HepG2 (cell line): ENCODE measurements at regions not wholly inside any gene's neighbourhood (a gene's known extent, or its start where the extent isn't known, plus 50 kb on each side); places are given as distances from the start of the nearest gene placed in this dataset.

ENCODE experiments used
- ATAC-seq: fragments of 200-7000 bp; cut with Tn5 transposase; 3 replicates; pipeline ENCODE4 v1.9.1; 2020; ENCODE audit warnings: mild to moderate bottlenecking, moderate library complexity
- BruUV-seq: library from RNA; stranded (reverse); fragments of 400-500 nt; replicated peaks from 2 replicates; lab custom pipeline; 2021; lab: Mats Ljungman, UMichigan
- CTCF ChIA-PET: fragments of 300-600 bp; formaldehyde crosslinking; extraction: SDS; loops from one replicate; lab custom pipeline; 2021; ENCODE audit warnings: low total read pairs, inconsistent platforms, low intra/inter-chr PET ratio; lab: Yijun Ruan, JAX
- POLR2A ChIA-PET: fragments of 350-600 bp; sonication (Branson Sonifier 250); formaldehyde crosslinking; loops from one replicate; lab custom pipeline; 2020; ENCODE audit warnings: antibody characterized with exemption, inconsistent platforms; lab: Yijun Ruan, JAX
- DNase-seq: peaks from one replicate; pipeline ENCODE4 v3.0.0-alpha.2; 2015; ENCODE audit warnings: low spot score
- FAIRE-seq: peaks from 3 replicates; lab custom pipeline; 2011; peaks lifted over from hg19 to GRCh38; lab: Jason Lieb, UNC
- H2AFZ ChIP-seq: one replicate; pipeline ENCODE4 v1.6.1; 2011; ENCODE audit warnings: low read length, inconsistent platforms
- H3K27ac ChIP-seq: fragments of 300-600 bp; 3 replicates; pipeline ENCODE4 v1.8.0; 2011; ENCODE audit warnings: mixed run types, mild to moderate bottlenecking, mixed read lengths, low read length, inconsistent platforms; ENCODE audit not compliant: insufficient read depth; ENCODE audit errors: extremely low read length
- H3K27me3 ChIP-seq, 2 experiments: fragments of 200-600 bp in 1 of 2; 2 replicates in 1 of 2; 3 replicates in 1 of 2; pipeline versions ENCODE4 v1.6.0 to v1.8.0; 2011; ENCODE audit warnings: low read length in 2 of 2, mild to moderate bottlenecking in 2 of 2, moderate library complexity in 2 of 2, inconsistent platforms in 1 of 2; ENCODE audit not compliant: insufficient read depth in 2 of 2, control insufficient read depth in 1 of 2
- H3K36me3 ChIP-seq, 2 experiments: fragments of 200-600 bp in 1 of 2; replicated peaks in 1 of 2; 2 replicates in 1 of 2; 3 replicates in 1 of 2; pipeline versions ENCODE4 v1.5.1 to v1.8.0; 2011; ENCODE audit warnings: low read length in 2 of 2, inconsistent platforms in 1 of 2; ENCODE audit not compliant: insufficient read depth in 2 of 2, control insufficient read depth in 1 of 2
- H3K4me1 ChIP-seq: 2 replicates; pipeline ENCODE4 v1.5.1; 2012; ENCODE audit warnings: low read length, inconsistent platforms; ENCODE audit not compliant: insufficient read depth
- H3K4me2 ChIP-seq: 2 replicates; pipeline ENCODE4 v1.6.0; 2011; ENCODE audit warnings: low read depth, low read length, inconsistent platforms
- H3K4me3 ChIP-seq, 3 experiments: fragments of 200-600 bp in 1 of 3; sonication (generic), shearing (Covaris generic) in 1 of 3; replicated peaks in 1 of 3; 2 replicates each; pipeline ENCODE4 v1.5.1; 2011 to 2016; ENCODE audit warnings: low read length in 3 of 3, inconsistent platforms in 2 of 3, low read depth in 2 of 3, mild to moderate bottlenecking in 2 of 3, control low read depth in 1 of 3, mixed read lengths in 1 of 3; ENCODE audit not compliant: insufficient read depth in 1 of 3
- H3K79me2 ChIP-seq: one replicate; pipeline ENCODE4 v1.6.1; 2011; ENCODE audit warnings: low read length, inconsistent platforms; ENCODE audit not compliant: insufficient read depth
- H3K9ac ChIP-seq: 2 replicates; pipeline ENCODE4 v1.6.0; 2011; ENCODE audit warnings: mild to moderate bottlenecking, low read depth, low read length, inconsistent platforms; ENCODE audit not compliant: insufficient read depth
- H3K9me3 ChIP-seq: 2 replicates; pipeline ENCODE4 v1.5.1; 2012; ENCODE audit warnings: mild to moderate bottlenecking, low read length
- H4K20me1 ChIP-seq: 2 replicates; pipeline ENCODE4 v1.6.0; 2011; ENCODE audit warnings: inconsistent platforms, mild to moderate bottlenecking, low read length, moderate library complexity; ENCODE audit not compliant: insufficient read depth
- ARNT2 ChIP-seq: sonication (generic); formaldehyde crosslinking; IDR thresholded peaks from 2 replicates; pipeline ENCODE4 v1.8.0; 2022; ENCODE audit warnings: mild to moderate bottlenecking, low read depth, missing genetic modification reagents, moderate library complexity
- CEBPB ChIP-seq: IDR thresholded peaks from 2 replicates; pipeline ENCODE4 v1.6.1; 2011; ENCODE audit warnings: low read depth, low read length, improper control_type of control experiment, borderline replicate concordance
- E2F2 ChIP-seq: sonication (generic); formaldehyde crosslinking; IDR thresholded peaks from 2 replicates; pipeline ENCODE4 v1.4.0; 2020; ENCODE audit warnings: missing genetic modification reagents, borderline replicate concordance
- FOSL2 ChIP-seq: sonication (generic); formaldehyde crosslinking; IDR thresholded peaks from 2 replicates; pipeline ENCODE4 v1.4.0; 2020; ENCODE audit warnings: missing genetic modification reagents
- HIC2 ChIP-seq: sonication (generic); formaldehyde crosslinking; IDR thresholded peaks from 2 replicates; pipeline ENCODE4 v1.9.0; 2022; ENCODE audit warnings: low read depth, missing genetic modification reagents
- MTF1 ChIP-seq: sonication (generic); formaldehyde crosslinking; IDR thresholded peaks from 2 replicates; pipeline ENCODE4 v1.5.0; 2020; ENCODE audit warnings: missing genetic modification reagents
- PRPF4 ChIP-seq: fragments of 200-400 bp; formaldehyde crosslinking; IDR thresholded peaks from 2 replicates; pipeline ENCODE4 v1.6.1; 2016; ENCODE audit warnings: low read length, low read depth; ENCODE audit not compliant: poor library complexity, severe bottlenecking
- RBAK ChIP-seq: sonication (generic); formaldehyde crosslinking; IDR thresholded peaks from 2 replicates; pipeline ENCODE4 v1.5.1; 2020; ENCODE audit warnings: mild to moderate bottlenecking, missing genetic modification reagents
- SMARCE1 ChIP-seq: fragments of 450-650 bp; IDR thresholded peaks from 2 replicates; pipeline ENCODE4 v1.6.1; 2017; ENCODE audit warnings: borderline replicate concordance
- THYN1 ChIP-seq: sonication (generic); formaldehyde crosslinking; IDR thresholded peaks from 2 replicates; pipeline ENCODE4 v1.8.1; 2023; ENCODE audit warnings: low read depth, mild to moderate bottlenecking, moderate library complexity, missing genetic modification reagents, borderline replicate concordance
- ZNF17 ChIP-seq: sonication (generic); formaldehyde crosslinking; IDR thresholded peaks from 2 replicates; pipeline ENCODE4 v1.5.0; 2020; ENCODE audit warnings: mild to moderate bottlenecking, missing genetic modification reagents
- ZNF280D ChIP-seq: sonication (generic); formaldehyde crosslinking; IDR thresholded peaks from 2 replicates; pipeline ENCODE4 v1.5.1; 2020; ENCODE audit warnings: mild to moderate bottlenecking, missing genetic modification reagents
- ZNF317 ChIP-seq: sonication (generic); formaldehyde crosslinking; IDR thresholded peaks from 2 replicates; pipeline ENCODE4 v1.5.0; 2020; ENCODE audit warnings: mild to moderate bottlenecking, missing genetic modification reagents
- ZNF362 ChIP-seq: sonication (generic); formaldehyde crosslinking; IDR thresholded peaks from 2 replicates; pipeline ENCODE4 v1.4.0; 2020; ENCODE audit warnings: missing genetic modification reagents, mild to moderate bottlenecking, borderline replicate concordance
- ZNF567 ChIP-seq: sonication (generic); formaldehyde crosslinking; IDR thresholded peaks from 2 replicates; pipeline ENCODE4 v1.8.1; 2023; ENCODE audit warnings: mild to moderate bottlenecking, missing genetic modification reagents, borderline replicate concordance
- ZNF639 ChIP-seq: conservative IDR thresholded peaks from 2 replicates; pipeline ENCODE4 v1.6.1; 2018; ENCODE audit warnings: missing genetic modification reagents
- ZNF879 ChIP-seq: sonication (generic); formaldehyde crosslinking; IDR thresholded peaks from 2 replicates; pipeline ENCODE4 v1.8.1; 2023; ENCODE audit warnings: missing genetic modification reagents
- ZSCAN31 ChIP-seq: sonication (generic); formaldehyde crosslinking; IDR thresholded peaks from 2 replicates; pipeline ENCODE4 v1.5.0; 2020; ENCODE audit warnings: low read depth, mild to moderate bottlenecking, missing genetic modification reagents
- WGBS: methylation state at CpG from one replicate; pipeline ENCODE4 v1.1.6; 2017; ENCODE audit warnings: low lambda C conversion rate; 5-methylcytosine and 5-hydroxymethylcytosine counted together
- in situ Hi-C: cut with HindIII; loops from 2 replicates; pipeline ENCODE4 v1.10.0; 2017; ENCODE audit warnings: low pct_unique_long_range_greater_than_20kb; ENCODE audit not compliant: extremely low pct_ligation_motif_present
- intact Hi-C: fragments of 100-400 bp; cut with micrococcal nuclease; formaldehyde crosslinking; loops from one replicate; pipeline ENCODE4 v1.10.0; 2022; ENCODE audit not compliant: unreplicated experiment

GRCh38 chr9:11653867-11654266 lies 1039.3 kb upstream of the TYRP1 start:
- Histone ChIP-seq H3K36me3 (no peaks in the 10 kb centered on the region), H2AFZ (no peak overlapping the region), H3K27me3 (no peaks in the 10 kb centered on the region), H3K27ac (no peak overlapping the region), H4K20me1 (no peaks in the 10 kb centered on the region), H3K9ac (no peak overlapping the region), H3K9me3 (peaks cover 75% of the 10 kb centered on the region), H3K4me3 (no peak overlapping the region), H3K79me2 (no peaks in the 10 kb centered on the region), H3K4me2 (no peak overlapping the region), H3K4me1 (no peaks in the 10 kb centered on the region)
- ATAC-seq (no peak), FAIRE-seq (no peak), DNase-seq (no peak)
- POLR2A ChIA-PET: no interaction called here
- BruUV-seq: no TSS peak
- in situ Hi-C loops (no loop called here), intact Hi-C loops (no loop called here)
- CTCF ChIA-PET: no interaction called here
- WGBS: under 1% methylated on average over 3 of the region's 3 CpGs
- TF ChIP-seq CEBPB (no peak), ZNF567 (CRISPR knock-in tag) (no peak), ZSCAN31 (CRISPR knock-in tag) (no peak), E2F2 (CRISPR knock-in tag) (no peak), FOSL2 (CRISPR knock-in tag) (no peak), ZNF879 (CRISPR knock-in tag) (no peak), ZNF317 (CRISPR knock-in tag) (no peak), SMARCE1 (no peak), ZNF639 (CRISPR knock-in tag) (no peak), ARNT2 (CRISPR knock-in tag) (no peak), THYN1 (CRISPR knock-in tag) (no peak), ZNF362 (CRISPR knock-in tag) (no peak), ZNF17 (CRISPR knock-in tag) (no peak), RBAK (CRISPR knock-in tag) (no peak), PRPF4 (no peak), HIC2 (no peak), MTF1 (CRISPR knock-in tag) (no peak), ZNF280D (no peak)
